Retinal pigment epithelial cell (primary cell): ENCODE measurements at regions not wholly inside any gene's neighbourhood (a gene's known extent, or its start where the extent isn't known, plus 50 kb on each side); places are given as distances from the start of the nearest gene placed in this dataset.
A peak's percentile ranks its signal among the peaks of the same experiment; 100 is the strongest.

Experiments
- DNase-seq: peaks from one replicate; pipeline ENCODE4 v3.0.0-alpha.2; 2010; ENCODE audit warnings: low read depth
- H3K4me3 ChIP-seq: 2 replicates; pipeline ENCODE4 v1.5.1; 2011; ENCODE audit warnings: mild to moderate bottlenecking, low read length, control low read depth, moderate library complexity
- TF ChIP-seq, protein P1 (sequence below): conservative IDR thresholded peaks from 2 replicates; pipeline ENCODE4 v1.5.1; 2011; ENCODE audit warnings: low read depth, low read length, control low read depth, inconsistent platforms

- TF ChIP-seq, protein P1, sequence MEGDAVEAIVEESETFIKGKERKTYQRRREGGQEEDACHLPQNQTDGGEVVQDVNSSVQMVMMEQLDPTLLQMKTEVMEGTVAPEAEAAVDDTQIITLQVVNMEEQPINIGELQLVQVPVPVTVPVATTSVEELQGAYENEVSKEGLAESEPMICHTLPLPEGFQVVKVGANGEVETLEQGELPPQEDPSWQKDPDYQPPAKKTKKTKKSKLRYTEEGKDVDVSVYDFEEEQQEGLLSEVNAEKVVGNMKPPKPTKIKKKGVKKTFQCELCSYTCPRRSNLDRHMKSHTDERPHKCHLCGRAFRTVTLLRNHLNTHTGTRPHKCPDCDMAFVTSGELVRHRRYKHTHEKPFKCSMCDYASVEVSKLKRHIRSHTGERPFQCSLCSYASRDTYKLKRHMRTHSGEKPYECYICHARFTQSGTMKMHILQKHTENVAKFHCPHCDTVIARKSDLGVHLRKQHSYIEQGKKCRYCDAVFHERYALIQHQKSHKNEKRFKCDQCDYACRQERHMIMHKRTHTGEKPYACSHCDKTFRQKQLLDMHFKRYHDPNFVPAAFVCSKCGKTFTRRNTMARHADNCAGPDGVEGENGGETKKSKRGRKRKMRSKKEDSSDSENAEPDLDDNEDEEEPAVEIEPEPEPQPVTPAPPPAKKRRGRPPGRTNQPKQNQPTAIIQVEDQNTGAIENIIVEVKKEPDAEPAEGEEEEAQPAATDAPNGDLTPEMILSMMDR = no peak
- DNase-seq = no peak
- H3K4me3 ChIP-seq = no peak overlapping the region
Observed at GRCh38 chr2:47271054-47272000, 95.0 kb upstream of the CALM2 start.

DNA sequence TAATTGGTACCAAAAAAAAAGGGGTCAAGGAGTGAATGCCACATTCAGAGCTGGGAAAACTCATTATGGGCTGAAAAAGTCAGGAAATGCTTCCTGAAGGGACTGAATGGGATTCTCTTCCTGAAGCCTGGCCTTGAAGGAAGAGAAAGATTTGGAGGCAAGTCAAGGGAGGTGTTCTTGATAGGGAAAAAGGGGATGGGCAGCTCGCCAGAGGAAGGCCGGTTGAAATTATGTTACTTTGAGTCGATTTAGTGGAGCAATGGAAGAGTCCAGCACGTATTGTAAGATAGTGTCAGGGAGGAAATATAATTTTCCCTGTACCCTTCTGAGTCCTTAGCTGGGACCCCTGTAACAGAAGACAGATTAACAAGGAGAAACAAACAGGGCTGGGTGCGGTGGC lies 94.1 kb upstream of the CALM2 start:
- TF ChIP-seq, protein P1 = no peak
- no peak for DNase-seq
- no peak overlapping the region for H3K4me3 ChIP-seq

- H3K4me3 ChIP-seq = no peak overlapping the region
- peak; percentile 50 for DNase-seq
- TF ChIP-seq, protein P1 = no peak
Observed at GRCh38 chr2:47269316-47270232, 93.3 kb upstream of the CALM2 start.

- TF ChIP-seq, protein P1 = no peak
- DNase-seq = no peak
- no peak overlapping the region for H3K4me3 ChIP-seq
Observed at GRCh38 chr2:47267711-47268086, 91.4 kb upstream of the CALM2 start.

GRCh38 chr2:47266939-47267710 lies 90.8 kb upstream of the CALM2 start:
- DNase-seq = no peak
- no peak overlapping the region for H3K4me3 ChIP-seq
- TF ChIP-seq, protein P1 = no peak

DNA sequence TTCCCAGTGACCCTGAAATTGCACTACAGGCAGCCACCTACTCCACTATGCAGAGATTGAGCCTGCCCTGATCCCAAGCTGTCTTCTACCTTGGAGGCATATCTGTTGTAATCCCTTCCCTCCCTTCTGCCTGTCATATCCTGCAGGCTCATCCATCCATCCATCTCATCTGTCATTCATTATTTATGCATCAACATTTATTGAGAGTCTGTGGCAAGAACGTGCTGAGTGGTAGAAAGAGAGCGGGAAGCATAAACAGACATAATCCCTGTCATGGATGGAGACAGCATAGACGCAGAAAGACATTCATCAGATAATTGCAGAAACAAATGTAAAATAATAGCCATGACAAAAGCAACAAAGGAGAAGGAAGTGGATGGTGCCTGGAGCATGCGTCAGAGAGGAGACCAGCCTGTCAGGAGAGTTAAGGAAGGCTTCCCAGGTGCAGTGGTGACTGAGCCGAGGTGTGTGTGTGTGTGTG lies 89.5 kb upstream of the CALM2 start:
- no peak for DNase-seq
- H3K4me3 ChIP-seq = no peak overlapping the region
- TF ChIP-seq, protein P1 = no peak
